ENCODE measurements at regions not wholly inside any gene's neighbourhood (a gene's known extent, or its start where the extent isn't known, plus 50 kb on each side); places are given as distances from the start of the nearest gene placed in this dataset.
A peak's percentile ranks its signal among the peaks of the same experiment; 100 is the strongest.

GRCh38 chr6:48057601-48058000 is 53.4 kb downstream of the PTCHD4 start:
- no peak for ATAC-seq

DNA sequence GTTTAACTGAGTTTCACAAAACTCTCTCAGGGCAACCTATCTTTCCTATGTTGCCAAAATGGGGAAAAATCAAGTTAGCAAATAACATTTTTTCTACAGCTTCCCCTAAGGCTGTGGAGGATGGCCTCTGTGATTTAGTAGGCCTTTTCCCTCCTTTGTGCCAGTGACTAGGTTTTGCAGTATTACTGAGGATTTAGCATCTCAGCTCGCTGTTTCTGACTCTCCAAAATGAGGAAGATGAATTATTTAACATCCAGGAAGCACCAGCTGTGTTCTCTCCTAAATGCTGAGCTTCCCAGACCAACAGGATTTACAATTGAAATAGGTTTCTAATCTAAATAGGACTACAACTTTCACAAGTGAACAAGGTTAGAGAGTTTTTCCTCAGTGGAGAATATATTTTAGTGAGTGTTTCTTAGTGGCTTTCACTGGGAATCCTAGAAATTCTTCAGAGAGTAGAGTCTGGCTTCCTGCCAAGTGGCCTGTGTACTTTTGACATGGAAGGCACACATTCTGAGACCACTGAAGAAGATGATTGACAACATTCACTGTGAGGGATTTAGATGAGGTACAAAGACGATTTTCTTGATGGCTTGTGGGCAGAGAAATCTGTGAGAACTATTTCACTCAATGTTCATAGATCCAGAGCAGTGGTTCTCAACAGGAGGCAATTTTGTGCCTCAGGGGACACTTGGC is 62.4 kb downstream of the PTCHD4 start:
- Histone ChIP-seq H3K9me3 (no peaks in the 10 kb centered on the region), H3K27ac (no peak overlapping the region), H3K36me3 (no peaks in the 10 kb centered on the region), H3K4me1 (no peaks in the 10 kb centered on the region), H3K4me3 (no peak overlapping the region), H3K27me3 (no peaks in the 10 kb centered on the region)
- ATAC-seq, result no peak
- no peak for DNase-seq
- intact Hi-C loops (cut with DNase I), result no loop called here
- no peak for TF ChIP-seq CTCF (IDR thresholded peaks at IDR 0.05)

More at GRCh38 chr6:48057601-48058000, 53.4 kb downstream of the PTCHD4 start:
- Histone ChIP-seq H3K9me3 (no peaks in the 10 kb centered on the region), H3K4me3 (no peak overlapping the region), H3K27me3 (no peaks in the 10 kb centered on the region), H3K36me3 (no peaks in the 10 kb centered on the region), H3K4me1 (no peaks in the 10 kb centered on the region), H3K27ac (no peak overlapping the region)
- no peak for DNase-seq
- TF ChIP-seq CTCF (IDR thresholded peaks at IDR 0.05), result no peak
- intact Hi-C loops (cut with DNase I), result no loop called here

GRCh38 chr6:48041894-48042293 is 69.1 kb downstream of the PTCHD4 start:
- no peaks in the 10 kb centered on the region for H3K27me3 ChIP-seq
- intact Hi-C loops (cut with DNase I), result no loop called here
- no peaks in the 10 kb centered on the region for H3K36me3 ChIP-seq
- H3K4me1 ChIP-seq, result no peaks in the 10 kb centered on the region
- ATAC-seq (no peak), DNase-seq (no peak)
- H3K9me3 ChIP-seq, result no peaks in the 10 kb centered on the region
- no peak for TF ChIP-seq CTCF (IDR thresholded peaks at IDR 0.05)
- H3K27ac ChIP-seq, result no peak overlapping the region
- no peak overlapping the region for H3K4me3 ChIP-seq

- Histone ChIP-seq H3K4me1 (no peaks in the 10 kb centered on the region), H3K9me3 (no peaks in the 10 kb centered on the region), H3K27ac (no peak overlapping the region), H3K27me3 (no peaks in the 10 kb centered on the region), H3K4me3 (no peak overlapping the region), H3K36me3 (no peaks in the 10 kb centered on the region)
- DNase-seq (no peak), ATAC-seq (no peak)
- no peak for TF ChIP-seq CTCF (IDR thresholded peaks at IDR 0.05)
- intact Hi-C loops (cut with DNase I), result no loop called here
These were observed 73.1 kb downstream of the PTCHD4 start for GRCh38 chr6:48037946-48038345.

DNA sequence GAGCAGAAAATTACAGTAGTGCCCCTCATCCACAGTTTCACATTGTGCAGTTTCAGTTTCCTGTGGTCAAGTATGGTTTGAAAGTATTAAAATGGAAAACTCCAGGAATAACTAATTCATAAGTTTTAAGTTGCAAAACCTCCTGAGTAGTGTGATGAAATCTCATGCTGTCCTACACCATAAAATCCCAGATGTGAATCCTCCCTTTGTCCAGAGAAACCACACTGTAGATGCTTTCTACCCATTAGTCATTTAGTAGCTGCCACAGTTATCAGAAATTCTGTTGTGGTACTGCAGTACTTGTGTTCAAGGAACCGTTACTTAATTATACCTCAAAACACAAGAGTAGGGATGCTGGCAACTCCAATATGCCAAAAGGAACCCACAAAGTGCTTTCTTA is 74.7 kb downstream of the PTCHD4 start:
- Histone ChIP-seq H3K27me3 (no peaks in the 10 kb centered on the region), H3K4me1 (no peaks in the 10 kb centered on the region), H3K27ac (no peak overlapping the region), H3K9me3 (no peaks in the 10 kb centered on the region), H3K4me3 (no peak overlapping the region), H3K36me3 (no peaks in the 10 kb centered on the region)
- no peak for DNase-seq
- intact Hi-C loops (cut with DNase I), result no loop called here
- peak; percentile 19 for ATAC-seq
- TF ChIP-seq CTCF (IDR thresholded peaks at IDR 0.05), result no peak
